ENCODE measurements at regions not wholly inside any gene's neighbourhood (a gene's known extent, or its start where the extent isn't known, plus 50 kb on each side); places are given as distances from the start of the nearest gene placed in this dataset.

DNA sequence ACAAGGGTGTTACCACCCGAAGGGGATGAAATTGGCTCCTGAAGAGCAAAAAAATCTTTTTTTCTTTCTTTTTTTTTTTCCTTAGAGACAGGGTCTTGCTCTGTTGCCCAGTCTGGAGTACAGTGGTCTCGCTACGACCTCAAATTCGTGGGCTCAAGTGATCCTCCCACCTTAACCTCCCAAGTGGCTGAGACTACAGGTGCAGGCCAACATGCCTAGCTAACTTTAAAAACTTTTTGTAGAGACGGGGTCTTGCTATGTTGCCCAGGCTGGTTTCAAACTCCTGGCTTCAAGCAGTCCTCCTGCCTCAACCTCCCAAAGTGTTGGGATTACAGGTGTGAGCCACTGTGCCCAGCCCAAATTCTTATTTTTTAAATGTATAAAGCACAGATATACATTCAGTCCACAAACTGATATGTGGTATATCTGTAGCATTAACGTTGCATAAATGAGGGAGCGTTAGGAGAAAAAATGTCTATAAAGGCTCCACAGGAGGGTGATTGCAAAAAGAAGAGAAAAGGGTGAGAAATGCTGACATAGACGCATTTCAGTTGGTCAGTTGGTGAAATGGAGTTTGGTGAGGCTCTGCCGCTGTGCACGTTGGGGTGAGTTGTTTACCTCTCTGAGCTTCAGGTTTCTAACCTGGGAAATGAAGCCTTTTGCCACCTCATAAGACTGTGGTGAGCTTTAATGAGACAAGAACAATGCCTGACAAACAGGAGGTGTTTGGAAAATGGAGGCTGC lies 100.7 kb upstream of the PODXL start:
- H3K36me3 Mint-ChIP-seq (ENCODE audit: low read depth), result no peaks in the 10 kb centered on the region
- H3K27ac Mint-ChIP-seq, result no peak overlapping the region
- intact Hi-C loops (cut with micrococcal nuclease), result loop anchor here (10.0 kb wide), 1 partner anchor 112 kb away; no protein-coding TSS in a partner anchor
- peaks cover 2% of the 10 kb centered on the region for H3K27me3 Mint-ChIP-seq (ENCODE audit: low read depth)
- DNase-seq (ENCODE audit: low spot score), result no peak
- H3K9me3 Mint-ChIP-seq, result no peaks in the 10 kb centered on the region
- H3K4me3 Mint-ChIP-seq (ENCODE audit: low read depth), result no peak overlapping the region
- no peaks in the 10 kb centered on the region for H3K4me1 Mint-ChIP-seq (ENCODE audit: low read depth)

DNA sequence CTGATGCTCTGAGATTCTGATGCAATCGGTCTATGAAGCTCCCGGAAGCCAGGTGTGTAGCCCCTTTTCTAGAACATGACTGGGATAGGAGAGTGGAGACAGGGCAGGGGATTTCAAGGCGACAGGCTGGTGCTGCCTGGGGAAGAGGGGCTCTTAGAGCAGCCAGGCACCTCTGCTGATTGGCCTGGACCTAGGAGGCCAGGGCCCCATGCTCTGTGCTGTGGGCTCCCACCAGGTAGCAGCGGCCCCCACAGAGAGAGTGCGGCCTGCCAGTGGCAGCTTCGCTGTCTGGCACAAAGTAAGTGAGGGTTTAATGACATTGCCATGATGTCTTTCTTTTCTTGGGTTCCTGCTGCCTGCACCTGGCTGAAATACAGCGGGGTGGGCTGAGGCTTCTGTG lies 99.4 kb upstream of the PODXL start:
- no peaks in the 10 kb centered on the region for H3K4me1 Mint-ChIP-seq (ENCODE audit: low read depth)
- no peaks in the 10 kb centered on the region for H3K36me3 Mint-ChIP-seq (ENCODE audit: low read depth)
- intact Hi-C loops (cut with micrococcal nuclease), result loop anchor here (2.0 to 10.0 kb wide), 2 partner anchors 111 to 143 kb away; no protein-coding TSS in a partner anchor
- no peak overlapping the region for H3K27ac Mint-ChIP-seq
- peaks cover 2% of the 10 kb centered on the region for H3K27me3 Mint-ChIP-seq (ENCODE audit: low read depth)
- no peak for DNase-seq (ENCODE audit: low spot score)
- no peak overlapping the region for H3K4me3 Mint-ChIP-seq (ENCODE audit: low read depth)
- H3K9me3 Mint-ChIP-seq, result no peaks in the 10 kb centered on the region

DNA sequence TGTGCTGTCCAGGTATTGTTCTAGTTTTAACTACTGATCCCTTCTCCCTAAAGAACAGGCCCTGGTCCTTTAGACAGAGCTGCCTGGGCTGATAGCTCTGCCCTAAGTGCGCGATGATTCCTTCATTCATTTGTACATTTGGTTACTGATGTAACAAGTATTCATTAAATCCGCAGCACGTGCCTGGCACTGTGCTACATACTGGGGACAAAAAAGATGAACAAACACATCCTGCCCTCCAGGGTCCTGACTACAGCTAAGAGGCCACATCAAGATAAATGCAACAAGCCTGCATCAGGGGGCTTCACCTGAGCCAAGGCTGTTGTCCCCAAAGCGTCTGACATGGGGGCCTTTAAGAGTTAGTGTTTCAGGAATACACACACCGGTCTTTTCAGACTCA lies 99.0 kb upstream of the PODXL start:
- Mint-ChIP-seq H3K4me1 (ENCODE audit: low read depth) (no peaks in the 10 kb centered on the region), H3K9me3 (no peaks in the 10 kb centered on the region), H3K27me3 (ENCODE audit: low read depth) (peaks cover 2% of the 10 kb centered on the region), H3K4me3 (ENCODE audit: low read depth) (no peak overlapping the region), H3K27ac (no peak overlapping the region), H3K36me3 (ENCODE audit: low read depth) (no peaks in the 10 kb centered on the region)
- intact Hi-C loops (cut with micrococcal nuclease), result loop anchor here (2.0 to 10.0 kb wide), 2 partner anchors 111 to 143 kb away; no protein-coding TSS in a partner anchor
- DNase-seq (ENCODE audit: low spot score), result no peak

DNA sequence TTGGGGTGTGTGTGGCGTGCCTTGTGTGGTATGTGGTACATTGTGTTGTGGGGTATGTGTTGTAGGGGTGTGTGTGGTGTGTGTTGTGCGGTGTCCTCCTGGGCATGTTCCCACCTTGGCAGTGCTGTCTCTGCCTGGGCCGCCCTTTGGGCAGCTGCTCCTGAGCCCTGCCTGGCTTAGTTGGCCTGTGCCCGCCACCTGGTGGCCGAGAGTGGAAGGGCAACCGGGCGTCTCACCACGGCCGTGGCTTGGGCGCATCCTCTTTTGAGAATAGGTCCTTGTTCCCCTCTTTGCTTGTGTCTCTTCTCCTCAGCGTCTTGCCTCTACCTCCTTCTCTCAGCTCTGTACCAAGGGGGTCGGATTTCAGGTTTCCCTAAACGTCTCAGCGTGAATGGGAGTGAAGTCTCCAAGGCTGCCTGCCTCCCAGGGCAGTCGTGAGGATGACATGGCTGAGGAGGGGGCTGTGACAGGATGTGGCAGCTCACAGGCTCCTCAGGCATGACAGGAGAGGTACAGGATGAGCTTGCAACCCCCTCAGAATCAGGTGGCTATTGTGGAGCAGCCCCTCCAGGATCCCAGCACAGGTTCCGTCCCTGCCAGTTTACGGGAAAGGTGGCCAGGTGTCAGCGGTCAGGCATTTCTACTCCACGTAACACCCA lies 98.4 kb upstream of the PODXL start:
- Mint-ChIP-seq H3K36me3 (ENCODE audit: low read depth) (no peaks in the 10 kb centered on the region), H3K27ac (no peak overlapping the region), H3K27me3 (ENCODE audit: low read depth) (peaks cover 2% of the 10 kb centered on the region), H3K9me3 (no peaks in the 10 kb centered on the region), H3K4me1 (ENCODE audit: low read depth) (no peaks in the 10 kb centered on the region), H3K4me3 (ENCODE audit: low read depth) (no peak overlapping the region)
- intact Hi-C loops (cut with micrococcal nuclease), result loop anchor here (2.0 to 10.0 kb wide), 2 partner anchors 110 to 142 kb away; no protein-coding TSS in a partner anchor
- peak; percentile 66 for DNase-seq (ENCODE audit: low spot score)

DNA sequence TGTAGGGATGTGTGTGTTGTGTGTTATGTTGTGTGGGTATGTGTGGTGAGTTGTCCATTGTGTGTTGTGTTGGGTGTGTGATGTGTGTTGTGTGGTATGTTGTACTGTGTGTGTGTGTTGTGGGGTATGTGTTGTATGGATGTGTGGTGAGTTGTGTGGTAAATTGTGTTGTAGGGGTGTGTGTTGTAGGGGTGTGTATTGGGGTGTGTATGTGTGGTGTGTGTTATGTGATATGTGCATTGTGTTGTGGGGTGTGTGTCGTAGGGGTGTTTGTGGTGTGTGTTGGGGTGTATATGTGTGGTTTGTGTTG lies 97.8 kb upstream of the PODXL start:
- Mint-ChIP-seq H3K27me3 (ENCODE audit: low read depth) (peaks cover 2% of the 10 kb centered on the region), H3K9me3 (no peaks in the 10 kb centered on the region), H3K36me3 (ENCODE audit: low read depth) (no peaks in the 10 kb centered on the region), H3K27ac (no peak overlapping the region), H3K4me1 (ENCODE audit: low read depth) (no peaks in the 10 kb centered on the region), H3K4me3 (ENCODE audit: low read depth) (no peak overlapping the region)
- intact Hi-C loops (cut with micrococcal nuclease), result loop anchor here (2.0 to 10.0 kb wide), 2 partner anchors 109 to 141 kb away; no protein-coding TSS in a partner anchor
- no peak for DNase-seq (ENCODE audit: low spot score)

DNA sequence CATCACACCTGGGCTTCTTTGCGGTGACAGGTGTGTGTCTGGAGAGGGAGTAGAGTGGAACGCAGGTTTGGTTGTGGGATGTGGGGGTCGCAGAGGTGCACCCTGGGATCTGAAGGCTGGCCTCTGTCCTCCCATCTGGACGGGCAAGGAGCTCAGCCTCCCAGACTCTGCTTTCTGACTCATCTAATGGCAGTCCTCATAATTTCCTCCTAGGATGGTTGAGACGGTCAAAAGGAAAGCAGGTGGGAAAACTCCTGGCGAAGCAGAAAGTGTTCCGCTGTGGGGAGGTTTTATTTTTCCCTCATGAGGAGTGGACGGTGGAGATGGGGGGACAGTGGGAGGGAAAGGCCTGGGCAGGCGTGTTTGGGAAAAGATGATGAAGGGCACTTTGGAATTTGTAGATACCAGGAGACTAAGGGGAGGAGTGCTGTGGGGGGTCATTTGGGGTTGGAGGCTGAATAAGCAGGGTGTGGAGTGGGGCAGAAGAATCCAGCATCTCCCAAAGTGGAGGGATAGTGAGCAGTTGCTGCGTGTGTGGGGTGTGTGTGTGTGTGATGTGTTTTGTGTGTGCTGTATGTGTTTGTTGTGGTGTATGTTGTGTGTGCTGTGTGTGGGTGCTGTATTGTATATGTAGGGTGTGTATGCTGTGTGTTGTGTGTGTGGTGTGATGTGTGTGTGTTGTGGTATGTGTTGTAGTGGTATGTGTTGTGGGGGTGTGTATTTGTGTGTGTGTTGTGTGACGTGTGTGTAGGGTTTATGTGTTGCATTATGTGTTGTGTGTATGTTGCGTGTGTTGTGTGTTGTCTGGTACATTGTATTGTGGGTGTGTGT lies 97.2 kb upstream of the PODXL start:
- DNase-seq (ENCODE audit: low spot score), result no peak
- Mint-ChIP-seq H3K36me3 (ENCODE audit: low read depth) (no peaks in the 10 kb centered on the region), H3K4me3 (ENCODE audit: low read depth) (no peak overlapping the region), H3K4me1 (ENCODE audit: low read depth) (no peaks in the 10 kb centered on the region), H3K27ac (no peak overlapping the region), H3K9me3 (no peaks in the 10 kb centered on the region), H3K27me3 (ENCODE audit: low read depth) (peaks cover 2% of the 10 kb centered on the region)
- intact Hi-C loops (cut with micrococcal nuclease), result loop anchor here (2.0 to 10.0 kb wide), 2 partner anchors 109 to 141 kb away; no protein-coding TSS in a partner anchor

DNA sequence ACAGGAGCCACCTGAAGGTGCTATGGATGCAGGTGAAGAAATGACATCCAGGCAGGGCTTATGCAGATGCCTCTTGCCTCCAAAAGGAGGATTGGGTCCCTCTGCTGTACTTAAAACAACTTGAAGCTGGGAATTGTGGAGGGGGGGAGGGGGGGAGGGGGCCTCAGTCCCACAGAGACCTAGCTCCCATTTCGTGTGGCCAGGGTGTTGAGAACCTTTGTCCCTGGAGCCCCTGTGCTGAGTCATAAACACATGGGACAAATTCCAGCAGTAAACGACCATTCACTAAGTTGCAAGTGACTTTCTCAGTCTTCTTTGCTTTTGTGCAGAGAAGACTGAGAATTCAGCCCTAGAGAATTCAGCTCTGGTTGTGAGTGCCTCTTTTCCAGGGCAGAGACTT lies 96.5 kb upstream of the PODXL start:
- intact Hi-C loops (cut with micrococcal nuclease), result loop anchor here (10.0 kb wide), 1 partner anchor 108 kb away; no protein-coding TSS in a partner anchor
- H3K4me3 Mint-ChIP-seq (ENCODE audit: low read depth), result no peak overlapping the region
- no peaks in the 10 kb centered on the region for H3K4me1 Mint-ChIP-seq (ENCODE audit: low read depth)

DNA sequence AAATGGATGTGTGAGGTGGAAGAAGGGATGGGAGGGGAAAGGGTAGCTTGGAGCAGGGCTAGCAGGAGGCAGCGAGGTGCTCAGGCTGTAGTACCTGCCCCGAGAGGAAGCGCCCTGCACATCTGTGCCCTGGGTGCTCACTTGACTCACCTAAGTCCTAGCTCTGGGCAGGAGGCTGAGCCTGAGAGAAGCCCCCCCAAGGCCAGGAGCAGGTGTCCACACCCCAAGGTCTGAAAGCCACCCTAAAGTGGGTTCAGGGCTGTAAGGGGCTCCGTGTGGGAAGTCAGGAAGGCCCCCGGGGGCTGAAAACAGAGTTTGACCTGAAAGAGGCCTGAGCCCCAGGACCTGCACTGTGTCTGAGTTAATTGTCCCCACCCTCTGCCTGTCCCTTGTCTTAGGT lies 95.8 kb upstream of the PODXL start:
- intact Hi-C loops (cut with micrococcal nuclease), result loop anchor here (10.0 kb wide), 1 partner anchor 107 kb away; no protein-coding TSS in a partner anchor
- Mint-ChIP-seq H3K27me3 (ENCODE audit: low read depth) (peaks cover 2% of the 10 kb centered on the region), H3K4me3 (ENCODE audit: low read depth) (no peak overlapping the region), H3K36me3 (ENCODE audit: low read depth) (no peaks in the 10 kb centered on the region), H3K27ac (no peak overlapping the region), H3K4me1 (ENCODE audit: low read depth) (no peaks in the 10 kb centered on the region), H3K9me3 (no peaks in the 10 kb centered on the region)
- no peak for DNase-seq (ENCODE audit: low spot score)

More for the DNA sequence above, 96.5 kb upstream of the PODXL start:
- Mint-ChIP-seq H3K27me3 (ENCODE audit: low read depth) (peaks cover 2% of the 10 kb centered on the region), H3K9me3 (no peaks in the 10 kb centered on the region), H3K36me3 (ENCODE audit: low read depth) (no peaks in the 10 kb centered on the region), H3K27ac (no peak overlapping the region)
- no peak for DNase-seq (ENCODE audit: low spot score)

DNA sequence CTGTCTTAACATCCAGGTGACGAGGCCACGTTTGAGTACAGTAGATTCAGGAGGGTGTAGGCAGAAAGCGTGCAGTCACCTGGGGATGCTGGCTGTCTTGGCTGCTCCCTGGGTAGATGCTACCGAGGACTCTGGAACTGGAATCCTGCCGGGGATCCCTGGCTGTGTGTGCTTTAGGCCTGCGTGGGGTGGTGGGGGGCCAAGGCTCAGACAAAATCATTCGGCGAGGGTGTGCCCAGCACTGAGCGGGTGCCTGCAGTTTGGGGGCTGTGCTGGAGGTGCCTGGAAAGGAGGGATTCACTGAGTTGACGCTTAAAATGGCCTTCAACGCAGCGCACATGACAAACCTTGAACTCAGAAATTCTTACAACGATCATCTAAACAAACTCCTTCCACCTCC lies 93.5 kb upstream of the PODXL start:
- Mint-ChIP-seq H3K4me3 (ENCODE audit: low read depth) (no peak overlapping the region), H3K36me3 (ENCODE audit: low read depth) (no peaks in the 10 kb centered on the region), H3K9me3 (no peaks in the 10 kb centered on the region), H3K27ac (no peak overlapping the region), H3K4me1 (ENCODE audit: low read depth) (no peaks in the 10 kb centered on the region), H3K27me3 (ENCODE audit: low read depth) (no peaks in the 10 kb centered on the region)
- intact Hi-C loops (cut with micrococcal nuclease), result loop anchor here (10.0 kb wide), 1 partner anchor 105 kb away; no protein-coding TSS in a partner anchor
- no peak for DNase-seq (ENCODE audit: low spot score)

DNA sequence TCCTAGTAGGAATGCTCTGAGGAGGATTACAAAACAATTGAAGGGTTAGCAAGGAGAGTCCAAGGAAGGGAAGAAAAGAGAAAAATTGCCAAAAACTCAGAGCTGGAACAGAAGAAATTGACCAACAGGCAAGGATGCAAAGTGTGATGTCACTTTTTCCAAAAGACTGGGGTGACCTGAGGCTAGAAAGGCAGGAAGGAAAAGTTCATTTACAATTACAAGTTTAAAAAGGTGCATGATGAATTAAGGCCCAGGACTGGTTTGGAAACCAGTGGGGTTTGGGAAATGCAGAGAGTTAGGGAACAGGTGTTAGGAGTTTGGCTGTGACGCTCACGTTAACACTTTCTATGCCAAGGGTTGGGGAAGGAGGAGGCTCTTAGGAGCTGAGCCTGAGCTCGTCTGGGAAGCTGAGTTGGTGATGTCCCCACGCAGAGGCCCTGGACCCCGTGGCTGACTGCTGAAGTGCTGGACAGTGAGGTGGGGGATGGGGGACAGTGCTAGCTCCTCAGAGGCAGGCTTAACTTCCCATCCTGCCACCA lies 92.6 kb upstream of the PODXL start:
- Mint-ChIP-seq H3K9me3 (no peaks in the 10 kb centered on the region), H3K4me1 (ENCODE audit: low read depth) (no peaks in the 10 kb centered on the region), H3K27me3 (ENCODE audit: low read depth) (no peaks in the 10 kb centered on the region), H3K27ac (no peak overlapping the region), H3K36me3 (ENCODE audit: low read depth) (no peaks in the 10 kb centered on the region), H3K4me3 (ENCODE audit: low read depth) (no peak overlapping the region)
- intact Hi-C loops (cut with micrococcal nuclease), result no loop called here
- DNase-seq (ENCODE audit: low spot score), result no peak

DNA sequence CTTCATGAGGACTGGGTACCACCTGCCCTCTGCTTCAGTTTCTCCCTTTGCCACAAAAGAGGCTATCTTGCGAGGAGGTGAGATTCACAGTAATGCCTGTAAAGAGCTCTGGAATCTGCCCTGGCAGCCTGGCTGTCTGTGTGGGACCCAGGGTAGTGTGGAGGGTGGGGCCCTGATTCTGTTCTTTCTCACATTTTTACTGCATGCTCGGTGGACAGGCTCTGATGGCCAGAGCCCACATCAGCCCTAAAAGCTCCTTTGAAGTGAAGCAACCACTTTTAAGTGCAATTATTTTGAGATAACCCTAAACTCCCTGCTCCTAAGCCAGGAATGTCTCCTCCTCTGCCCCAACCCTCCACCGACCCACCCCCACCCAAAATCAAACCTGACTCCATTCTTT lies 92.1 kb upstream of the PODXL start:
- intact Hi-C loops (cut with micrococcal nuclease), result no loop called here
- Mint-ChIP-seq H3K4me3 (ENCODE audit: low read depth) (no peak overlapping the region), H3K27me3 (ENCODE audit: low read depth) (no peaks in the 10 kb centered on the region), H3K9me3 (no peaks in the 10 kb centered on the region), H3K4me1 (ENCODE audit: low read depth) (no peaks in the 10 kb centered on the region), H3K27ac (no peak overlapping the region), H3K36me3 (ENCODE audit: low read depth) (no peaks in the 10 kb centered on the region)
- DNase-seq (ENCODE audit: low spot score), result no peak

DNA sequence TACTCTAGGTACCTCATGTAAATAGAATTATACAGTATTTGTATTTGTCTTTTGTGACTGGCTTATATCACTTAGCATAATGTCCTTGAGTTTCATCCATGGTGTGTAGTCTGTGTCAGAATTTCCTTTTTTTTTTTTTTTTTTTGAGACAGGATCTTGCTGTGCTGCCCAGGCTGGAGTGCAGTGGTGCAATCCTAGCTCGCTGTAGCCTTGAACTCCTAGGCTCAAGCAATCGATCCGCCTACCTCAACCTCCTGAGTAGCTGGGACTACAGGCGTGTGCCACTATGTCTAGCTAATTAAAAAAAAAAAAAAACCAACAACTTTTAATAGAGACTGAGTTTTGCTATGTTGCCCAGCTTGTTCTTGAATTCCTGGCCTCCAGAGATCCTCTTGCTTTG lies 89.8 kb upstream of the PODXL start:
- no peak for DNase-seq (ENCODE audit: low spot score)
- H3K4me1 Mint-ChIP-seq (ENCODE audit: low read depth), result no peaks in the 10 kb centered on the region
- H3K27ac Mint-ChIP-seq, result no peak overlapping the region
- H3K4me3 Mint-ChIP-seq (ENCODE audit: low read depth), result no peak overlapping the region
- no peaks in the 10 kb centered on the region for H3K27me3 Mint-ChIP-seq (ENCODE audit: low read depth)
- no peaks in the 10 kb centered on the region for H3K36me3 Mint-ChIP-seq (ENCODE audit: low read depth)
- intact Hi-C loops (cut with micrococcal nuclease), result no loop called here
- no peaks in the 10 kb centered on the region for H3K9me3 Mint-ChIP-seq
